ENCODE measurements at regions not wholly inside any gene's neighbourhood (a gene's known extent, or its start where the extent isn't known, plus 50 kb on each side); places are given as distances from the start of the nearest gene placed in this dataset.
"Not testable (repeated sequence)": the region's sequence is repeated elsewhere in the genome, so short reads cannot be mapped to it uniquely, and the experiment has no call there.

DNA sequence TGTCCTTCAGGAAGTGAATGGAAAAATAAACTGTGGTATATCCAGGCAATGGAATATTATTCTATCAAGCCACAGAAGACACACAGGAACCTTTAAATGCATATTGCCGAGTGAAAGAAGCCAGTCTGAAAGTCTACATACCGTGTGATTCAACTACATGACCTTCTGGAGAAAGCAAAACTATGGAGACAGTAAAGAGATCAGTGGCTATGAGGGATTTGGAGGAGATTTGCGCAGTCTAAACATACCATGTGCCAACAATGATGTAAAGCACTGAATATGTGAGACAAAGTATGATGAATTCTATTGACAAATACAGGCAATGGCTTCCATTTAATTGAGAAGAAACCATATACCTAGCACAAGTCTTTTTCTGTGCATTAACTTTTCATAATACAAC, 518.3 kb upstream of the ZNF337 start:
- DNase-seq, result no peak

DNA sequence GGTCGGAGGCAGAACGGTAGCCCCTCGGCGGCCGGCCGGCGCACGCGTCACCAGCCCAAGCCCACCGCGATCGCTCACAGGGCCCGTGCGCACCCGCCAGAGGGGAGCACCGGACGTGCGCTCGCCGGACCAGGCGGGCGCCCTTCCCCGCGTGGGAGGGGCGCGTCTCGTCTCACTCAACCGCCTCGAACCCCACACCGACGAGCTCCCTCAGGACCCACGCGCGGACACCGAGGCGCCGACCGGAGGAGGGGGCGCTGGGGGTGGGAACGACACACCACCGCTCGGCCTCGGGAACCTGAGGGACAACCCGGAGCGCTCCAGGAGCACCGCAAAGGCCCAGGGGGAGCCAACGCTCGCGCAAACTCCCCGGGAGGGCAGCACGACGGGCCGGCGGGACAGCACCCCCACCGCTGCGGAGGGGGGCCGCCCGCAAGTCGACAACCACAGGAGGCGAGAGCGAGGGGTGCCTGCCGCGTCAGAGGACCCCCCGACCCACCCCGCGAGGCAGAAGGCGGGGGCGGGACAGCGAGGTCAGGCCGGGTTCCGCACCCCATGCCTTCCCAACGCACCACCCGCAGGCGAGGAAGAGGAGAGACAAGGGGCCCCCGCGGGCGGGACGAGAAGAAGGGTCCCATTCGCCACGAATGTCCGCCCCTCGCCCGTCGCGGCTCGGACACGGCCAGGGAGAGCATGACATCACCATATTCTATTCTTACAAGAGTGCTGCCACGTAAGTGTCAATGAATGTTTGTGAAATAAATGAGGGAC, 512.7 kb upstream of the ZNF337 start:
- no peak for DNase-seq

DNA sequence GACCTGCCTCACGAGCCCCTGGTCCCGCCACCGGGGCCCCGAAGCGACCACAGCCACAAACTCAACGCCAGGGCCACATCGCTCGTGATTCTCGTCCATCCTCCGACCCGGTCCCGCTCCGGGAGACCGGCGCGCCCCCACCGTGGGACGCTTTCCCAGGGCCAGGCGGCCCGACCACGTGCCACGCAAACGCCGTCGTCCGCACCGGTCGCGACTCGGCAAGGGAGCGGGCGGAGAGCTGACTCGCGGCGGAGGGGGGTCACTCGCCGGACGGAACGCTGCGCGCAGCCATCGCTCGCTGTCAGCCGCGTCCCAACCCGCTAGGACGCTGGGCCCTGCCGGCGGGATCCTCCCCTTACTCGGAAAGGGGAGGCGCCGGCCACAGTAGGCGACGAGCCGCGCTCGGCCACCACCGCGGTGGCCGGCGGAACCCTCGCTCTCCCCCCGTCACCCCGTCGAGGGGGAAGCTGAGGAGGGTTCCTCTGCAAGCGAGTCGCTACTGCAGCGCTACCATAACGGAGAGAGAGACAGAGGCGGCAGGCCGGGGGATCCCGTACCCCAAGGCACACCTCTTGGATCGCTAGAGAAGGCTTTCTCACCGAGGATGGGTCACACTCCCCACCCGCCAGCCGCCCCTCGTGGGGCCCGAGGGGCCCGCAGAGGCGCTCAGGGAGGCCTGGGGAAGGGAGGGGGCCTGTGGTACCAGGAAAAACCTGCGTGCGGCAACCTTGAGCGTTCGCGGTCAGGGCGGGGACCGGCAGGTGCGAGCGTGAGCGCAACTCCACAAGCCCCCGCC, 511.8 kb upstream of the ZNF337 start:
- no peak for DNase-seq

DNA sequence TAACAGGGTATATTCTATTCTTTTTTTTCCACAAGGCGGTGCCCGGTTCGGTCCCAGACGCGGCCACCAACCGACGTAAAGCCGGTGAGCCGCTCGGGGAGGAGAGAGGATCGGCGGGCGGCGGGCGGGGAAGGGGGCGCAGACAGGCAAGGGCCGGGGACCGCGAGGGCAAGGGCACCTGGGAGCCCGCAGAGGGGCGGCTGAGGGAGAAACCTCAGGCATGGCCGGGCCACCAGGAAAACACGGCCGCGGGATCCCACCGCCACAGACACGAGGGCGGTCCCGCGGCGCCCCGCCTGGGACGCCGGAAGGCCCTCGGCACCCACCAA, 511.3 kb upstream of the ZNF337 start:
- DNase-seq, result not testable (repeated sequence)

DNA sequence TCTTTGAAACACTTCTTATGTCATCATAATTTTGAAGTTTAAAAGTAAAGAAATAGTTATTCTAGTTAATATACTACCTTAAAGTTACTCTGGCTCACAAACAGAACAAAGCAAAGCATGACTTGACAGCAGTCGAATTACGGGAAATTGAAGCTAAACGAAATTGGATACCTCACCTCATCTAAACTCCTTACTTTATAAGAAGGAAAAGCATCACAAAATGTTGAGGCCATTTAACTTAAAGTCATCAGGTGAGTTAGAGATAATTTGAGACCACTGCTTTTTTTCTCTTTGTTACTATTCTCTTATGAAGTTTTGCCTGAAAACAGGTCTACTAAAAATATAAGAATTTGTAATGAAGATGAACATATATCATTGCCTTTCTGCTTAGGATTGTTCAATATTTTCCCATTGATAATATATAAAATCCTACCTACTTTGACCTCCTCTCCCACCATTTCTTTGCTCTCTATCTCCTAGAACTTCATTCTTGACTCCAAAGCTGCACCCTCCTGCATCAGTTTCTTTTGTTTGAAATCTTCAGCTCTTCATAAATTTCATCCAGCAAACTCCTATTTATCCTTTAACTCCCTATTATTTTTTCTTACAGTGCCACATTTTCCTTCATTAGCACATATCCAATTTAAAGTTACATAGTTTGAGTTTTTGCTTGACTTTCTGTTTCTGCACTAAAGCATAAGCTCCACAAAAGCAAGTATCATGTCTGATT, 510.7 kb upstream of the ZNF337 start:
- DNase-seq, result no peak

DNA sequence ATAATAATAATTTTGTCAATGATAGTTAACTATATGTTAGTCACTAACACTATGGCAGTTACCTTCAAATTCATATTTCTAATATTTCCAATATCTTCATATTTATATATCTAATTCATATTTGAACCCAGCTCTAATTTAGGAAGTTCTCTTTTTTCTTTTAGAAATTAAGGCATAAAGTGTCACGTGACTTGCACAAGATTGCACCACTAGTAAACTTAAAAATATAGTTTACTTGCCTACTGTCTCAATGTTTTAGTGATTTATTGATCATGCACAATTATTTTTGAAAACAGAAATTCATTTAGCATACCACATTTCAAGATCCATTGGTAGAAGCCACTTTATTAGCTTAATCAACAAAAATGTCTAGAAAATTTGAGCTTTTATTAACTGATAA, 508.7 kb upstream of the ZNF337 start:
- DNase-seq, result no peak

DNA sequence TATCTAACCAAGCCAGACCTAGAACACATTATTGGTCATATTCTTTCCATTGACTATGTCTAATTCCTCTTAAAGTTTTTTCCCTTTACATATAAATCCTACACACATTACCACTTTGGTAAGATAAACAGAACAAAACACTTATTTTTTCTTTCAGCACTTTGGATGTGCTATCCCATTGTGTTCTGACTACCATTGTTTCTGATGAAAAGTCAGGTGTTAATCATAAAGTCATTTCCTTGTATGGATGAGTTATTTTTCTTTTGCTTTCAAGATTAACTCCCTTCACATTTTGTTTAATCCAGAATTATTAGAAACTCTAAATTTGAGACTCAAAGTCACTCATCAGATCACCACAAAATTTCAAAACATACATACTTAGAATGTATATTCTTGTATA, 504.4 kb upstream of the ZNF337 start:
- not testable (repeated sequence) for DNase-seq

DNA sequence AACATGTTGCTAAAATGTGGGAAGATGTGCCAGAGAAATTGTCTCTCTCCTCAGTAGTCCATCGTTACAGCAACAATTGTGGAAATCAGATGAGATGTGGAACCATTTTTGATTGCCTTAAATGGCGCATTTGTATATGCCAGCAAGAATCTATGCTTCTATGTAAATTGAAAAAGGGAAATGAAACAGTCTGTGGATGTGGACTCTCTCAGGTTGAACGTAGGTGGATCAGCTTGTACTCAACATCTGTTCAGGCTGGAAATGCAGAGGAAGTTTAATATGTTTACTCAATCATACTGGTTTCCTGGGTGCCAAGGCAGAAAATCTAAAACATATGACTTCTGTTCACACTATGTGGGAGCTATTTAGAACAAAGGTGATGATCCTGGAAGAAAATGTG, 490.7 kb upstream of the ZNF337 start:
- not testable (repeated sequence) for DNase-seq

DNA sequence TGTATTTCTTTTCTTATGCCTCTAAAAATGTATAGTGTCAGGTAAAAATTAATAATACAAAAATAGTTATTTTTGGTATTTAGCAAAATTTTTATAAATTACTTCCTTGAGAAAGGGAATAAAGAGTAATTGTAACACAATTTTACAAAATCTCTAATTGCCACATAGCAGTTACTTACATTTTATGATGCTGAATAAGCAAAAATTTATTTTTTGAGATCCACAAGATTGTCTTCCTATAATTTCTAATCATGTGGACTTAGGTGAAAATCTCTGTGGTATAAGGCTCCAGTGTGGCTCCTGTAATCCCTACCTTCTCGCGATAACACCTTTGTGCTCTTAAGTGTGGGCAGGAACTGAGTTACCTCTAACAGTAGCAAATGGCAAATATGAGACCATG, 487.1 kb upstream of the ZNF337 start:
- not testable (repeated sequence) for DNase-seq

DNA sequence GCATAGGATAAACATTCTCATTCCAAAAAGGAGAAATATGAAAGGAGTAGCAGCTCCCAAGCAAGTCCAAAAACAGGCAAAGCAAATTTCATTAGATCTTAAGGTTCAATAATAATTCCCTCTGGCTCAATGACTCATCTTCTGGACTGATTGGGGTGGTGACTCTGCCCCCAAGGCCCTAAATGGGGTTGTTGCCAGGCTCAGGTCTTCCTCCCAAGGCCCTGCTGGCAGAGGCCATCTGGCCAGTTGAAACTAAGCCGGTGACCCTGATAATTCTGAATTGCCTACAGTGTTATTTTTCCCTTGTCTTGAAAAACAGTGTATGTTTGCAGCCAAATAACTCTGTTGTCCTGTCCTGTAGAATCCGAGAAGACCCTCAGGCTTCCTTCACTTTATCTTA, 484.7 kb upstream of the ZNF337 start:
- not testable (repeated sequence) for DNase-seq

DNA sequence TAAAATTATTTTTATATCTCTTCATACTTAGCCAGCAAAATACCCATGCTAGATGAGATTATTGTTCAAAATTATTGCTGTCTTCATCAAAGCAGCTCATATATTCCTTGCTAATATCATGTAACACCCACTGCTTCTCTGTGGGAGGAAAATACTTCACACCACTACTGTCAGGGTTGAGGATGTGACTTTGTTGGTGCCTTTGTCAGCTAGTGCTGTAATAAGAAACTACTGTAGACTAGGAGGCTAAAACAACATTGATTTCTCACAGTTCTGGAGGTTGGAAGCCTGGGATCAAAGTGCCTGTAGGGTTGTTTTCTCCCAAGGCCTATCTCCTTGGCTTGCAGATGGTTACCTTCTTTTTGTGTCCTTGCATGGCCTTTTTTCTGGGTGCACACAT, 475.2 kb upstream of the ZNF337 start:
- not testable (repeated sequence) for DNase-seq

DNA sequence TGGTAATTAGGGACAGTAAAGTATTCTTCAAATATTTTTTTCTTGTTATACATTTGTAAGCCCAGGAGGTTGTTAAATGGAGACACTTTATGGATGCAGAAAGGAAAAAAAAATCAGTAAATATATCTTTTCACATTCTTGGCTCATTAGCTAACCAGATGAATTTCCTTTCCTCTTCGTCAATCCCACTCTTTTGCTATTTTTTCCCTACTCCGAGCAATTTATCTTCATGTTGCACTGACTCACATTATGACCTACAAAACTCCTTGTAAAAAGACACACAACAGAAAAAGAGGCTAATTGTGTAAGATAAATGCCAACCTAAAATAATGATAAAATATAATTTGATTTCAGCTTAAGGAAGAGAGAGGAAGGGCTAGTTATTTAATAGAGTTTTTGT, 472.9 kb upstream of the ZNF337 start:
- DNase-seq, result no peak

DNA sequence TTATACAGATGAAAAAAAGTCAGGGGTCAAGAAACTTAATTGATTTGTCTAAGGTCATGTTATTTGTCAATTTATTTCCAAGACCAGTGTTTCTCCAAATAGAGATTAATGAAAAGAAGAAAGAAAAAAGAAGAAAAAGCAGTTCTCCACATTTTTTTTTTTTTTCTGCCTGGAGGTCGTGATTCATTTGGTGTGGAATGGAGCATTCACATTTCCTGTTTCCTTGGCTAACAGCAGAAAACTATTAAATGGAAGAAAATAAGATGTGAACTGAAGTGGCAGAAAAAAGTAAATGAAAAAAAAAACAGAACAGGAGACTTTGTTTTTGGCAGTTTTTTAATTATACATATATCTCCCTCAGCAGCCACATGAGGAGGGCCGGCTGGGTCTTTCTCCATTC, 470.8 kb upstream of the ZNF337 start:
- no peak for DNase-seq

DNA sequence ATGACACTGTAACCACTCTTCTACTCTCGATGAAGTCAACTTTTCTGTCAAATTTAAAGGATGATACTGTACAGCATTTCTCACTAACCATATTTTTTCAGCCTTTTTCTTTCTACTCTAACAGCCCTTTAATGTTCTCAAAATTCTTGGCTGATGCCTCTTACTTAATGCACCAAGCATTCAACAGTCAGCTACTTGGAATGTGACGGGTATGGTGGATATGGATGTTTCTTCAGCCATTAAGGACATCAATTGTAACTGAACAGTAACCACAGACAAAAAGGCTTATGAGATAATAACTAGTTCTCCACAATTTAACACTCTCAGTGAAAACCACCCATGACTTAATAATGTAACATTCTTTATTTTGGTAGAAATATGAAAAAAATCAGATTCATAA, 467.2 kb upstream of the ZNF337 start:
- DNase-seq, result no peak

DNA sequence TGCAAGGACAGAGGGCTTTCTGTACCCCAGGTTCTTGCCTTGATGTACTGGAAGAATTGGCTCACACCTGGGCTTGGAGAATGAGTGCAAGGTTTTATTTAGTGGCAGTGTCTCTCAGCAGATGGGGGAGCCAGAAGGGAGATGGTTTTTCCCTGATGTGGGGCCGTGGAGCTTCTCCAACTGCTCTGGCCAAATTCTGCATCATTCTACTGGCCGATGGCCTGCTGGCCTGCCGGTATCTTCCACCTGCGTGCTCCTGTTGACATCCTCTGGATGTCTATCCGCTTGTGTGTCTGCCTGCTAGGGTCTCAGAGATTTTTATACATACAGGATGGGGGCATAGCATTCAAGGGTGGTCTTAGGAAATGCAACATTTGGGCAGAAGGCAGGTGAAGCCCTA, 466.5 kb upstream of the ZNF337 start:
- not testable (repeated sequence) for DNase-seq

DNA sequence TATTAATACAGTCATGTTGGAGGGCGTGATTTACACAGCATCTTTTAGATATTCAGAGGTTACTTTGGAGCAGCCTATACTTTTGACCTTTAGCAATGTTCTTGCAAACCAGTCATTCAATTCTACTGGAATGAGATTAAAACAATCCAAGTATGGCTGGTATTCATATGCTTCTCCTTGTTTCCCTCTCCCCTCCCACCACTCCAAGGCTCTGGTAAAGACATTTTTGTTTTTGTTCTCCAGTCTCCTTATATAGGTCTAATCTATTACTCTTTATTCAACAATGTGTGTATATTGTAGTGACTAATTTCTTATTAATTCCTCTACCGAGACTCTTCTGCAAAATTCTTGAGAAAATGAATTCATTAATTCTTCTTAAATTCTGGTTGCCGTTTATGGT, 465.1 kb upstream of the ZNF337 start:
- DNase-seq, result not testable (repeated sequence)

DNA sequence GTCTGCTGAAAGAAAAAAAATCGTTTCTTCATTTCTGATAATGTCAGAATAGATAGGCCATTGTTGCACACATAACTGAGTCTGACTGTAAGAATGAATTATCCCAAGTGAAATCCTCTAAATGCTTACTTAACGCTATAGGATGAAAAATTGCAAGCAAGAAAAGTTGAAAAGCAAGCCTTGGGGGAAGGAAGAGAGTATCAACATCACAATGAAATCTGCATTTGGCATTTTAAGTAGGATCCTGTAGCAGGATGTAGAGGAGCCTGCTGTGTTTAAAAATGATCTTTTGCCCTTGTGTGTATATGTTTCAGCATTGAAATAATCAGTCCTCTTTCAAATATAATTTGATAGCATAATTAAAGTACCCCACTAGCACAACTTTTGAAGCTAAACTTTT, 464.3 kb upstream of the ZNF337 start:
- not testable (repeated sequence) for DNase-seq

DNA sequence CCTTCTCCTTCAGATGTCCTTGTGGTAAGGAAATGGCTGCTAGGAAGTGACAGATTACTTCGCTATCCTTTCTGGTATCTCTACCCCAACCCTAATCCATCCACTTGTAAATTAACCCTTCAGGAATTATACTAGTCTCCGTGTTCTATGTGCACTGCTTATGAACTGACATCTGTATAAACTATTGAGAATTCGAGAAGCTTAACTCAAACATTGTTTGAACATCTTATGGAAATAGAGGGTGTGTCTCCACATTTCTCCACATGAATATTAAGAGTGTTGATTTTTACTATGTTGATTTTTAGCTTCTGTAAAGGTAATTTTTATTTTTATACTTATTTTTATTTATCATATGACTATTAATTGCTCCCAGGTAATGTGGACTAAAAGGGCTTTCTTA, 457.6 kb upstream of the ZNF337 start:
- DNase-seq, result no peak

DNA sequence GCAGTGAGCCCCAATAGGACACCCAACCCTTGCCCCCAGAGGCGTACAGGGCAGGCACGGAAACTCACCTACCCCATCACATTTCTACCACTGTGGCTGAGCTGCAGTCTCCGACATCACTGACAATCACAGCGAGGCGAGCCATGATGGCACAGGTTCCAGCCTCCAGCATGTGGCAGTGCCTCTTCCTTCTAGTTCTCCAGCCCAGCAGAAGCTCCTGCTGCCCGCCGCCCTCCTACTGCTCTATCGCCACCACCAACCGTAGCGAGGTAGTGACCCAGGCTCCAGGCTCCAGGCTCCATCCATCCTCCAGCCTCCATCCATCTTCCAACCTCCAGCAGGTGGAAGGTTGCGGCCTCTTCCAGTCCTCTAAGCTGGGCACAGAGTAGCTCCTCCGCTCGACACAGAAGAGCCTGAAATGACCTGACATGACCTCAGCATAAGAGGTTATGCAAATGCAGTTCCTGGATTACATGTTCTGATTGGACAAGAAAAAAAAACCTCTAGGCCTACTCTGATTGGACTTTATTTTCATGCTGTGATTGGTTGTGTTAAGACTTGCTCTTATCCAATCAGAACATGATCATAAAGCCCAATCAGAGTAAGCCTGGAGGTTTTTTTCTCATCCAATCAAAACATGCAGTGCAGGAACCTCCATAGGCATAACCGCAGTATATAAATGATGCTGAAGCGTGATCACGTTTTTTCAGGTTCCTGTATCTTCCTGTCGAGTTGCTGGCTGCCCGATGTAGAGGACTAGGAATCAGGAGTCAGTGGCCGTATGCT, 438.9 kb upstream of the ZNF337 start:
- no peak for DNase-seq

DNA sequence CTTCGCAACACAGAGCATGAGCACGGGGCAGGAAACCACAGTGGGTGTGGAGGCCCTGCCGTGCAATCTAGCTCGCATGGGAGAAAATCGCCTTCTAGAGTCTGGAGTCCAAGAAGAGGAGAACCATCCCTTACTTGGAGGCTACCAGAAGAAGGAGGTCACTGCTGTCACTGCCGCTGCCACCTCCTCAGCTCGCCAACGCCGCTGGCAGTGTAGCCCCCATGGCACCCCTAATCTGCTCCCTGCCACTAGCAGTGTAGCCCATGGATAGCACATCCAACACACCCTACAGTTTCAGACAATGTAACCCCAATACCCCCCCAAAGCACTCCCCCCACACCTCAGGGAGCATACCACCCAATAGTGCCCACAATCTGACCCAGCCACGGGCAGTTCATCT, 438.0 kb upstream of the ZNF337 start:
- DNase-seq, result no peak

DNA sequence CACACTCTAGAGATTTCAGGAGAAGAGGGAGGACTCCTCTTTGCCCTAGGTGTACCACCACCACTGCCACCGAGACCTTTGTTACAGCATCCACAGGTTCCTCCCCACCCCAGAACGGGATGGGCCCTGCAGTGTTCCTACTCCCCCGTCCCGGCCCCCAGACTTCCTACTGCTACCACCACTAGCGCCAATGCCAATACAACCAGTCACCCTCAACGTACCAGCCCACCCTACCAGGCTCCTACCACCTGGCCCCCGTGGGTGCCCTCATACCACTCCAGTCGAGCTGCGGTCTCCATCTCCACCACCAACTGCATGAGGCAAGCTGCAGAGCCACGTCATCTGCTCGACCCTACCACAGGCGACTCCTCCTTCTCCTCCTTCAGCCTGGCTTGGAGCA, 437.1 kb upstream of the ZNF337 start:
- not testable (repeated sequence) for DNase-seq

DNA sequence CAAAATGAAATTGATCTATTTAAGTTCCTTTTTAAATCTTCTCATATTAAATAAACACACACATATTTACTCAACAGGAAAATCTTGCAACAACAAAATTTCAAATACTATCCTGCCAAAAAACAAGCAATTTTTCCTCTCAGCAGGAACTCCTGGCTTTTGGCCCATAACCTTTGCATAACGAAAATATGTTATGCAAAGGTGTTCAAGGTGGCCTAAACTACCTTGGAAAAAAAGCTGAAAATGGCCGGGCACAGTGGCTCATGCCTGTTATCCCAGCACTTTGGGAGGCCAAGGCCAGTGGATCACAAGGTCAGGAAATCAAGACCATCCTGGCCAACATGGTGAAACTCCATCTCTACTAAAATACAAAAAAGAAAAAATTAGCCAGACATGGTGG, 424.3 kb upstream of the ZNF337 start:
- not testable (repeated sequence) for DNase-seq

DNA sequence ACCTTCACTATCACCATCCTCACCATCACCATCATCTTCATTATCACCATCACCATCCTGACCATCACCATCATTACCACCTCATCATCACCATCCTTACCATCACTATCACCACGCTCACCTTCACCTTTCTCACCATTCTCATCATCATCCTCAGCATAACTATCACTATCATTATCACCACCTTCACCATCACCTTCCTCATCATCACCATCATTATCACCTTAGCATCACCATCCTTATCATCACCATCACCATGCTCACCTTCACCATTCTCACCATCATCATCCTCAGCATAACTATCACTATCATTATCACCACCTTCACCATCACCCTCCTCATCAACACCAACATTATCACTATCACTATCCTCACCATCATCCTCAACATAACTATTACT, 397.8 kb upstream of the ZNF337 start:
- DNase-seq, result not testable (repeated sequence)
